Fibroblast of the aortic adventitia (primary cell): ENCODE measurements at regions not wholly inside any gene's neighbourhood (a gene's known extent, or its start where the extent isn't known, plus 50 kb on each side); places are given as distances from the start of the nearest gene placed in this dataset.

Experiments used
- DNase-seq: peaks from one replicate; pipeline ENCODE4 v3.0.0-alpha.2; 2010; ENCODE audit warnings: low read depth
- H3K4me3 ChIP-seq: 2 replicates; pipeline ENCODE4 v1.5.1; 2011; ENCODE audit warnings: low read depth, mild to moderate bottlenecking, control low read depth, low read length, moderate library complexity
- CTCF ChIP-seq: IDR thresholded peaks from 2 replicates; pipeline ENCODE4 v1.5.1; 2011; ENCODE audit warnings: mild to moderate bottlenecking, low read length, control low read depth, inconsistent platforms; ENCODE audit not compliant: insufficient read depth

GRCh38 chr1:116218922-116219321, 107.7 kb downstream of the MAB21L3 start:
- DNase-seq: no peak
- no peak overlapping the region for H3K4me3 ChIP-seq
- no peak for TF ChIP-seq CTCF

GRCh38 chr1:116219651-116220434, 108.6 kb downstream of the MAB21L3 start:
- no peak for DNase-seq
- TF ChIP-seq CTCF: no peak
- H3K4me3 ChIP-seq: no peak overlapping the region

- H3K4me3 ChIP-seq: no peak overlapping the region
- no peak for TF ChIP-seq CTCF
- no peak for DNase-seq
These were observed 112.9 kb downstream of the MAB21L3 start for GRCh38 chr1:116224111-116224510.

GRCh38 chr1:116224561-116224960, 113.4 kb downstream of the MAB21L3 start:
- DNase-seq: no peak
- H3K4me3 ChIP-seq: no peak overlapping the region
- TF ChIP-seq CTCF: no peak

GRCh38 chr1:116226017-116226416, 114.8 kb downstream of the MAB21L3 start:
- no peak for DNase-seq
- H3K4me3 ChIP-seq: no peak overlapping the region
- TF ChIP-seq CTCF: no peak

GRCh38 chr1:116228511-116228910, 117.3 kb downstream of the MAB21L3 start:
- DNase-seq: no peak
- no peak overlapping the region for H3K4me3 ChIP-seq
- no peak for TF ChIP-seq CTCF

- no peak for TF ChIP-seq CTCF
- DNase-seq: no peak
These were observed 119.5 kb downstream of the MAB21L3 start for GRCh38 chr1:116230712-116231111.

More at GRCh38 chr1:116230712-116231111, 119.5 kb downstream of the MAB21L3 start:
- H3K4me3 ChIP-seq: no peak overlapping the region
